NCI-H1092 (cell line): ENCODE measurements at regions not wholly inside any gene's neighbourhood (a gene's known extent, or its start where the extent isn't known, plus 50 kb on each side); places are given as distances from the start of the nearest gene placed in this dataset.
"Not testable (repeated sequence)": the region's sequence is repeated elsewhere in the genome, so short reads cannot be mapped to it uniquely, and the experiment has no call there.

ENCODE experiments used
- DNase-seq: peaks from one replicate; lab custom pipeline; 2025; lab: John Stamatoyannopoulos, UW

DNA sequence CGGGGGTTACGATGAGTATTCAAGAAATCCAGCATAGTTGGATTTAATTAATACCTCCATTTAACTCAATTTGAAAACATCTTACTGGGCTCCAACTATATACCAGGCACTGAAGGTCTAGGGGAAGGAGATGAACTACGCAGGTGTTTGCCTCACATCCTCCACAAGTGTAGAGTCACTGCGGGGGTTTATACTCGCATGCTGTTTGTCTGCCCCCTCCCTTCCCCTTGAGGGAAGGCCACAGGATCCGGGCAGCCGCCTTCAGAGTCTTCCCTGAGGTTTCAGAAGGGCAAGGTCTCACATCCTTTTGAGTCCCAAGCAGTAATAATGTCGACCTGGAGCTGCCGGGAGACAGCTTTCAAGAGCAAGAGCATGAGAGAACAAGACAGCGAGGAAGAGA lies 142.4 kb upstream of the GALNT2 start:
- no peak for DNase-seq

DNA sequence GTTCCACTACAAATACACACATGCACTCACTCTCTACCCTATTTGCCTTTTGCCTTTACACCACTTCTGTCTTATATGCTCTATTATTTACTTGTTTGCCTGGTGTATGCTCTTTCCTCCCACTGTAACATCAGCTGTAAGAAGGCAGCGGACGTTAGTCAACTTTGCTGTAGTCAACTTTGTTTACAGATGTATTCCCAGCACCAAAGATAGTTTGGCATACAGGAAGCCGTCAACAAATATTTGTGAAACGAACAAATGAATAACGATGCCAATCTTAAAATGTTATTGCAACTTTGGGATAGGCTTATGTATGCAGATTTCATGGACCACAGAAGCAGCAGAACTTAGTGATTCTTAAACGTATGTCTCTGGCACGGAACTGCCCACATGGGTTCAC lies 138.3 kb upstream of the GALNT2 start:
- no peak for DNase-seq

DNA sequence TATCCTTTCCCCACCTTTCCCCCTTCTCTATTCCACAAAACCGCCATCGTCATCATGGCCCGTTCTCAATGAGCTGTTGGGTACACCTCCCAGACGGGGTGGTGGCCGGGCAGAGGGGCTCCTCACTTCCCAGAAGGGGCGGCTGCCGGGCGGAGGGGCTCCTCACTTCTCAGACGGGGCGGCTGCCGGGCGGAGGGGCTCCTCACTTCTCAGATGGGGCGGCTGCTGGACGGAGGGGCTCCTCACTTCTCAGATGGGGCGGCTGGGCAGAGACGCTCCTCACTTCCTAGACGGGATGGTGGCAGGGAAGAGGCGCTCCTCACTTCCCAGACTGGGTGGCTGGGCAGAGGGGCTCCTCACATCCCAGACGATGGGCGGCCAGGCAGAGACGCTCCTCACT lies 135.3 kb upstream of the GALNT2 start:
- not testable (repeated sequence) for DNase-seq

DNA sequence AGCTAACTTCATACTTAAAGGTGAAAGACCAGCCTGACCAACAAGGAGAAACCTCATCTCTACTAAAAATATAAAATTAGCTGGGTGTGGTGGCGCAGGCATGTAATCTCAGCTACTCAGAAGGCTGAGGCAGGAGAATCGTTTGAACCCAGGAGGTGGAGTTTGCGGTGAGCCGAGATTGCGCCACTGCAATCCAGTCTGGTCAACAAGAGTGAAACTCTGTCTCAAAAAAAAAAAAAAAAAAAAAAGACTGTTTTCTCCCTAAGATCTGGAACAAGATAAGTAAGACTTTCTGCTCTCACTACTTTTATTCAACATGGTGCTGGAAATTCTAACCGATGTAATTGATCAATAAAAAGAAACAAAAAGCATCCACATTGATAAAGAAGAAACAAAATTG lies 131.9 kb upstream of the GALNT2 start:
- not testable (repeated sequence) for DNase-seq

DNA sequence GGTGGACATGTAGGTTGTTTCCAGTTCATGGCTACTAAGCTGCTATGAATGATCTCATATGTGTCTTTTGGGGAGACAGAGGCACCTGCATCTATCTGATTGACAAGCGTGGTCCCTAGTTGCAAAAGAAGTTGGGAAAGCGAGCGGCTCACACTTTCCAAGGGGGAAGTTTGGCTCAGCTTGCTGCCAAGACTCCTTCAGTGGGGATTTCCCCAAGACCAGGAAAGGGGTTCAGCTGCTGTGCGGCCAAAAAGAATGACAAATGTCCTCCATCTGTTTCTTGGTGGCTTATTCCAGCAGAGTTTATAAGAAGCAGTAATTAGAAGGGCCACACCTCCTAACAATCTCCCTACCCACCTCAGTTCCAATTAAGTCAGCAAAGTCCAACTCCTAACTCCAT lies 128.5 kb upstream of the GALNT2 start:
- DNase-seq: no peak

DNA sequence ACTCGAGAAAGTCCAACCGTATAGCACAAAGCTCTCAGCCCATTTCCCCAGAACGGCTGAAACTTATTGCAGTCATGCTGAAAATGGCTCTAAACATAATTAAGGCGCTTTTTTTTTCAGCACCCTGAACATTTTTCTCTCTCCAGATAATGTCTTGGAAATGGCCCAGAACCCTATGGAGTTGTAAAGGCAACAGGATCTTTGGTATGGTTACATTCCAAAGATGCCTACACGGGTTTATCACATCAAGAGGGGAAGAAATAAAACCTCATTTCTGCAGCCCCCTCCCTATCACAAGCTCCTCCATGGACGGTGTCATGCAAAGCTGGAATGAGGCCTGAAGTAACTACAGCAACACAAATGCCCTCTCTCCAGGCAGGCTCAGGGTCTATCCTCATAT lies 126.4 kb upstream of the GALNT2 start:
- no peak for DNase-seq

DNA sequence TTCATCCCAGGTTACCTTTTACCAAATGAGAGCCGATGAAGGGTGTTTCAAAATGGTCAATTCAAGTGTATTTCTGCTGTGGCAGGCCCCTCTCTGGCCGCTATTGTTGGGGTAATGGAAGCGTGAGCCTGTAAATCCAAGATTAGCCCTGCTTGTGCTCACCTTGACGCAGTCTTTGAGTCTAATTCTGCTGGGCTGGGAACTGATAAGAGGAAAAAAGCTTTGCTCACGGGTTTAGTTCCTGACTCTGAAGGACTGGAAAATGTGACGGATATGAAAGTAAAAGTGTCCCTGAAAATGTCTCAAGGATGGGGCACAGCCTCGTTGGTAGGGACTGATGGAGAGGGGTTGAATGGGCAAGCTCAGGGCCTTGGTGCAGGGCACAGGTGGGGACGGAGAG lies 125.9 kb upstream of the GALNT2 start:
- no peak for DNase-seq

DNA sequence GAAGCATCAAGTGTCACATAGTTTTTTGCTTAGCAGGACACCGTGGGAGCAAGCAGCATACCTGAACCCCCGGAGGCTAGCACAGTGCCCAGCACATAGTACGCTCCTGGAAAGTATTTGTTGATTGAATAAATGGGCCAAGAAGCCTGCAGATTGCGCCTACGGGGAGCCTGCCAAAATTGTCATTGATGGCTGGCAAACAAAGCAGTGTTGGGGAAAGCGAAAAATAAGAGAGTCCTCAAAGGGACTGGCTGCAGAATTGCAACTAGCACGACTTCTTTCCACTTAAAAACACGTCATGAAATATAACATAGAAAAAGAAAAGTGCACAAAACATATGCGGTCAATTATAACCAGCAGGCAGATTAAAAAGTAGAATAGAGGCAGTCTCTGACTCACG lies 125.2 kb upstream of the GALNT2 start:
- no peak for DNase-seq

DNA sequence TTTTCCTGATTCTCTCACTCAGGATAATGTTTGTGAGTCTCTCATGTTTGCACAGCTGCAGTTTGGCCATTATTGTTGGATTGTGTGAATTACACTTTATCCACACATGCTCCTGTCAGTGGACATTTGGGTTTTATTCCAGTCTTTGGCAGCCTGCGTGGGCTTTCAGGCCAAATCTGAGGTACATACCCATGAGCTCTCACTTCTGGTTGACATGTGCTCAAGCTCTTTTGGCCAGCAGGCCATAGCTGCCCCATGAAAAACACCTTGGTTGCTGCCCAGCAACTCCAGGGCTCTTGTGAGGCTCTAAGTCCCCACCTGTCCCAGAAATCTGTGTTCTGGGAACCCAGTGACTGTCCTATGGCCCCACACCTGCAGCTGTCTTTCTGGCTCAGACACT lies 124.5 kb upstream of the GALNT2 start:
- peak; percentile 62 for DNase-seq

DNA sequence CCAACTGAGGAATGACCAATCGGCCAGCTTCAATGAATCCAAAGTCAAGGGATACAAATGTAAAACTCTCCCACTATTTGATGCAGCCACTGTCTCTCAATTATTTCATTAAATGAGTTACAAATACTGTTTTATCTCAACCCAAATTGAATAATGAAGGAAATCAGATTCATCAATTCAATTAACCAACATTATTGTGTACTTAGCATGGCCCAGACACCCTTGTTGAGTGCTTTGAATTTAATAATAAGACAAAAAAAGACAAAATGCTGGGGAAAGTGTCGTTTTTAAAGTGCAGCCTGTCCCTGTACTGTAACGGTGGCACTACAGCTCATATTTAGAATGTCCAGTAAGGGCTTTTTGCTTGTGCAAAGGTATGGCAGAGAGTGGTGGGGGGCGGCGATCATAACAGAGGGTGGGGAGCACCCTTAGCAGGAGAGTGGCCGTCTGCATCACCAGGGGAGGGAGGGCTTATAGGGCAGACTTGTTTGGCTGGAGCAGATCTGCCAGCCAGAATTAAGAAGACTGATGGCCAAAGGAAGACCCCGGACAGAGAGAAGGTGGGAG lies 123.8 kb upstream of the GALNT2 start:
- no peak for DNase-seq

DNA sequence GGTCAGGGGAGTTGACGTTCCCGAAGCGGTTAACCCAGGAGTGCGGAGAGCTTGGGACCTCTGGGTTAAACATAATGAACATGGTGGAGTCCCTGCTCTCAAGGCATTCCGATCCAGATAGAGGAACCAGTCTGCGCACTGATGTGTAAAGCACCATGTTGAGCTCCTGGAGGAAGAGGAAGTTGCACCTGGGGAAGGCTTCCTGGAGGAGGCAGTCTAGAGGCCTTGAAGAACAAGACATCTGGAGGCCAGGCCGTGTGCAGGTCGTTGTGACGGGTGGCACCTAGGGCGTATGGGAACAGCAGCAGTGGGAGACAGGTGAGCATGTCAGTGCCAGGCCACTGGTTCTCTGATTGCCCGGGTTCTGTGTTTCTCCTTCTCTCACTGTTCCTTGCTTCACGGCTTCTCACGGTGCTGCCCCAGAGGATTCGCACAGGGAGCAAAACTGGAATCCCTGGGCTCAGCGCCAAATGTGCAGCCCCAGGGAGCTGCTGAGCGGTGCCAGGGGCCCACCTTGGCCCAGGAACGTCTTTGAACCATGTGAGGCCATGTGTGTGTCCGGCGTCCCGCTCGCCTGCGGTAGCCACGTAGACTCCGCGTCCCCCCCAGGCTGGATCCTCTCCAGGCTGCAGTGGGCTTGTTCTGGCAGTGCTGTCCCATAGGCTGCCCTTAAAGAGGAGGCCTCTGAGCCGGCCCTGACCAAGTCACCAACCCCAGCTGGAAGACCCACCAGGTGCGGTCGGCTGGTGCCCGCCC lies 122.9 kb upstream of the GALNT2 start:
- no peak for DNase-seq

DNA sequence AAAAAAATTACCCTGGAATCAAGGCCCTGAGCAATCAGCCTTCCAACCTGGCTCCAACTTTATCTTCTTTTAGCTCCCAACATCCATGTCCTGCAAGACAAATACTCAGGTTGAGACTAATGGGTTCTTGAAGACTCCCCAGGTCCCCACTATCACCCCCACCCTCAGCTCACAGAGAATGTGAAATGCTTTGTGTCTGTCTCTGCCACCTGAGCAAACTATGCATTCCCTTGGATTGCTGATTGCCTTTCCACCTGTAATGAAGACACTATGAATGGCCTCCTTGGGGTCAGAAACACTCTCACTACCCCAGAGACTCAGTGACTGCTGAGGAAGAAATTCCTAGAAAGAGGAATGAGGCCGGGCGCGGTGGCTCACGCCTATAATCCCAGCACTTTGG lies 121.2 kb upstream of the GALNT2 start:
- no peak for DNase-seq

DNA sequence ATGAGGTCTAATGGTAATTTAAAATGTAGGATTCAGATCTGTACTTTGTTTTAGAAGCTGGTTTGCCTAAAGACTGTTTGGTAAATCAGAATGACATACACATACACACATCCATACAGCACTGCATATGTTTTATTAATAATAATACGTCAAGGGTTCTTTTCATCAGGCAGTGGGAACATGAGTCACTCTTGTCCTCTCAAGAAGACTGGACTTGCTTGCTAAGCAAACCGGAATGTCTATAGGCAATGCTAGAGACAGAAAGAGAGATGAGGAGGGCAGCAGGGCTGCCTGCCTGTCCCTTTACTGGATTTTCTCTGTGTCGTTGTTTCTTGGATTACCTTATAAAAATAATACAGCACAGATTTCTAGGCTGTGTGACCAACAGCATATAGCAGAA lies 119.1 kb upstream of the GALNT2 start:
- DNase-seq: no peak

DNA sequence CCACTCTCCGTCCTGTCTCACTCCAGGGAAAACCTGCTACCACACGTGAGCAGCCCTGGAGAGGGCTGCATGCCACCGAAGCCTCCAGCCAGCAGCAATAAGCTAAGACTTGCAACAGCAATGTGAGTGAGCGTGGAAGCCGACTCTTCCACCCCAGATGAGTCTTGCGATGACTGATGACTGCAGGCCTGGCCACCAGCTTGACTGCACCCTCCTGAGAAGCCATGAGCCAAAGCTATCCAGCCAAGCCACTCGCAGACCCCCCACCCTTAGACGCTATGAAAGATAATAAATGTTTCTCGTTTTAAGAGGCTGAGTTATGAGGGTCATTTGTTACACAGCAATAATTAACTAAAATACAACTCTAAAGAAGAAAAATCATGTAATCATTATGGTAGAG lies 118.6 kb upstream of the GALNT2 start:
- no peak for DNase-seq

DNA sequence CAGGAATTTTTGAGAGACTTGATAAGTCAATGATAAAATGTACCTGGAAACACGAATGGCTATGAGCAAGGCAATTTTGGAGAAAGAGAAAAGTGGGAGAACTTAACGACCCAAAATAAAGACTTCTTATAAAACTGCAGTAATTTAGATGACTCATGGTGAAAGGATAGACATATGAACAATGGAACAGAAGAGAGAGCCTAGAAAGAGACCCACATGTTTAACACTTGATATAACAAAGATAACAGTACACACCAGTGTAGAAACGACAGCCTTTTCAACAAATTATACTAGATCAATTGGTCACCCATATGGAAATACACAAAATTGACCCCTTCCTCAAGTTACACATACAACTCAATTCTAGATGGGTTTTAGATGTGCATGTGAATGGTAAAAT lies 117.5 kb upstream of the GALNT2 start:
- DNase-seq: no peak

DNA sequence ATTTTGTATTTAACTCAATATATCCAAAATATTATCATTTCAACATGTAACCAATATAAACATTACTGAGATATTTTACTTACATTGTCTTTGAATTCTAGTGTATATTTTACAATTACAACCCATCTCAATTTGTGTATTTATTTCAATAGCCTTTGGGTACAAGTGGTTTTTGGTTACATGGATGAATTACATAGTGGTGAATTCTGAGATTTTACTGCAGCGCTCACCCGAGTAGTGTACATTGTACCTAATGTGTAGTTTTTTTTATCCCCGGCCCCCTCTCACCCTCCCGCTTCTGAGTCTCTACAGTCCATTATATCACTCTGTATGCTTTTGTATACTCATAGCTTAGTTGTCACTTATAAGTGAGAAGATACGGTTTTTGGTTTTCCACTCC lies 117.0 kb upstream of the GALNT2 start:
- DNase-seq: no peak

DNA sequence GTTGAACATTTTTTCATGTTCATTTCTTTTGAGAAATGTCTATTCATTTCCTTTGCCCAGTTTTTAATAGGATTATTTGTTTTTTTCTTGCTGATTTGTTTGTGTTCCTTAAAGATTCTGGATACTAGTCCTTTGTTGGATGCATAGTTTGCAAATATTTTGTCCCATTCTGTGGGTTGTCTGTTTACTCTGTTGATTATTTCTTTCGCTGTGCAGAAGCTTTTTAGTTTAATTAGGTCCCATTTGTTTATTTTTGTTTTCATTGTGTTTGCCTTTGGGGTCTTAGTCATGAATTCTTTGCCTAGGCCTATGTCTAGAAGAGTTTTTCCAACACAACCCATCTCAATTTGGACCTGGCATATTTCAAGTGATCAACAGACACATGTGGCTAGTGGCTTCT lies 116.1 kb upstream of the GALNT2 start:
- no peak for DNase-seq

DNA sequence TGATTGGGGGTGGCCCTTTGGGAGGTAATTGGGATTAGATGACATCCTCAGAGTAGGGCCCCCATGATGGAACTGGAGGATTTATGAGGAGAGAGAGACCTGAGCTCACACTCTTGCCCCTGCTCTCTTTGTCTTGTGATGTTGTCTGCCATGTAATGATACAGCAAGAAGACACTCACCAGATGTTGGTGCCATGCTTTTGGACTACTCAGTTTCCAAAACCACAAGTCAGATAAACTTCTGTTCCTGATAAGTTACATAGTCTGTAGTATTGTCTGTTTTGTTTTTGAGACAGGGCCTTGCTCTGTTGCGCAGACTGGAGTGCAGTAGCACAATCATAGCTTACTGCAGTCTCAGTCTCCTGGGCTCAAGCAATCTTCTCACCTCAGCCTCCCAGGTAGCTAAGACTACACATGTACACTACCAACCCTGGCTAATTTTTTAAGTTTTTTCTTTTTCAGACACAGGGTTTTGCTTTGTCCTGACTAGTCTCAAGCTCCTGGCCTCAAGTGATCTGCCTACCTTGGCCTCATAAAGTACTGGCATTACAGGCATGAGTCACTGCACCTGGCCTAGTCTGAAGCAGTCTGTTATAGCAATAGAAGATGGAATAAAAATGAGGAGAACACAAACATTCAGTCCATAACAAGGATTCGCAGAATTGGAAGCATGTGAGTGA lies 115.0 kb upstream of the GALNT2 start:
- no peak for DNase-seq

DNA sequence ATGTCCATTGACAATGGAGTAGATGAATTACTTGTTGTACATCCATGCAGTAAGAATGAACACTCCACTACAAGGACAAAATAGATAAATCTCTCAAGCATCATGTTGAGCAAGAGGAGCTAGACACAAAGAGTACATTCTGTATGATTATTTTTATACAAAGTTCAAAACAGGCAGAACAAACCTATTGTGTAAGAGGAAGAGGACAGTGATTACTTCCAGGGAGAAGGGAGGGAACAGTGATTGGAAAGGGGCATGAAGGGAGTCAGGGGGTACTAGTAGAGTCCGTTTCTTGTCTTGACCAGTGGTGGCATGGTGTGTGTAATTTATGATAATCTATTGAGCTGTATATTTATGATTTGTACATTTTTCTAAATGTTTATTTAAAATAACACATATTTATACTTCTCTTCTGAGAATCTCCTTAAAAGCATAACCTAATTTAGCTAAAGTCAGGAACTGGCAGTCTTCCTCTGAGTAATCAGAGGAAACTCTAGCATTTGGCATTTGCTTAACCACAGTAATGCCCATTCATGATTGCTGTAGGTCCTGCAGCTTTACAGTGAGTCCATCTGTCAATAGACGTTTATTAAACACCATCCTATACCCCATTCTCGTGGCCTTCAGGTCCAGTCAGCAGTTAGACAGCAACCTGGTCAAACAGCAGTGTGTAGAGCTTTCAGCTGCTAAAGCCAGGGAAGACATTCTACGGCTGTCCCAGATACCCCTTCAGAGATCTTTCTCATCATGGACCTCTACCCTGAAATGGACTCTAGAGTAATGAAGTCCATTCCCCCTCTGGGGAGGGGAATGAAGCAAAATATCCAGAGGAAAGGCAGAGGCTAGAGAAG lies 114.1 kb upstream of the GALNT2 start:
- DNase-seq: no peak

DNA sequence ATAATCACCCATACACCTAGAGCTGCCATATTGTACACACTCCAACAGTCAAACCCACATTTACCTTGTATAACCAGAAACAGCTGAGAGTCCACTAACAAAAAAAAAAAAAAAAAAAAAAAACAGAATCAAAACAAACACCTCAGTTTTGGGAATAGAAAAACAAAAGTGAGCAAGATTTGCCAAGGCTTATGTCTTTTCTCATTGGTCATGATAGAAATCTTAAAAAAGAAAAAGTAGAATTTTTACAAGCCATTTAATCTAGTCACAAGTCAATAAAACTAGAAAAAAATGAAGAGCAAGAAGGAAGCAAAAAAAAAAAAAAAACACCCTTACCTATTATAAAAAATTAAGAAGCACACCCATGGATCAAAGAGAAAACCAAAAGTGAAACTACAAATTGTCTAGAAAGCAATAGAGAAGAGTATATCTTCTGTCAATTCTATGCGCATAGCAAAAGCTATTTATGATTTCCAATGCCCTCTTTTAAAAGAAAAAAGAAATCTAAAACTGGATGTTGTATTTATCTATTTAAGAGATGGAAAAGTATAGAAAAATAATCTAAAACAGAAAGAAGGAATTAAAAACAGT lies 113.2 kb upstream of the GALNT2 start:
- no peak for DNase-seq

DNA sequence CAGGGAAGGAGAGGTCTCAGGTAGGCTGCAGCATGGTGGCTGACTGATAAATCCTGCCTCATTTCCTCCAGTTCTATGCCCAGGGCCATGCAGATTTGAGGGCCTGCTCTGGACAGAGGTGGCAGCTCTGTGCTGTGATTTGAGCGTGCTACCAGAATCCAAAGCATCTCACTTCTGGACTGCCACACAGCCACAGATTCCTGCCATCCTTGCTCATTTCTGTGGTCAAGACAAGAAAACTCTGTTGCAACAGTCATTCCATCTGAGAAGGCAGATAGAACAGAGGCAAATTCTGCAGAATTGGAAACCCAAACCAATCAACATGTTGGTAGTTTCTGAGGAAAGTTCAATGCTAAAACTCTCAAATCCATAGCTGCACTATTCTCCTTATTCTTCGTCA lies 102.8 kb upstream of the GALNT2 start:
- no peak for DNase-seq

DNA sequence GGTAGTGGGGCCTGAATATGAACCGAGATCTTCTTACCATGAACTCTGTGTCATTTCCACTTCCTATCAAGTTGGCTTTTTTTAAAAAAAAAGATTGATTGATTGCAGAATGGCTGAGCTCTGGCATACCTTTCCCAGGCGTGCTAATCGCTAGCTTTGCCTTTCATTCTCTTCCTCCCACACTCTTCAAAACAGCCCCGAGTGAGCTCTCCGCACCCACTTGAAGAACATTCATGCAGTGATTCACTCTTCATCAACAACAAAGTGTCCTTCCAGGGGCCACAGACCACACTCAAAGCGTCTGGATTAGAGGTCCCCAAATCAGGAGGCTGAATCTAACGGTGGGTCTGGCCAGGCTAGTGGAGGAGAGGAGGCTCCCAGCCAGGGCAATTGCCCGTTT lies 96.3 kb upstream of the GALNT2 start:
- DNase-seq: no peak
